GM23338 (cell line): ENCODE measurements at regions not wholly inside any gene's neighbourhood (a gene's known extent, or its start where the extent isn't known, plus 50 kb on each side); places are given as distances from the start of the nearest gene placed in this dataset.

Source experiments
- ATAC-seq: fragments of 200-7000 bp; cut with Tn5 transposase; 3 replicates; pipeline ENCODE4 v1.9.1; 2020
- DNase-seq: peaks from one replicate; pipeline ENCODE4 v3.0.0-alpha.2; 2015; ENCODE audit warnings: low spot score
- H2AFZ ChIP-seq: fragments of 200-600 bp; sonication (generic); 2 replicates; pipeline ENCODE4 v1.8.0; 2016; ENCODE audit warnings: antibody characterized with exemption, mild to moderate bottlenecking, moderate library complexity
- H3F3A ChIP-seq: fragments of 200-600 bp; sonication (generic); replicated peaks from 2 replicates; pipeline ENCODE4 v1.8.0; 2017; ENCODE audit warnings: antibody characterized with exemption, mixed run types, low read depth
- H3K27ac ChIP-seq: fragments of 200-600 bp; sonication (generic); 2 replicates; pipeline ENCODE4 v1.6.1; 2016; ENCODE audit warnings: low read depth
- H3K27me3 ChIP-seq: fragments of 200-600 bp; sonication (generic); 2 replicates; pipeline ENCODE4 v1.8.0; 2016; ENCODE audit warnings: mild to moderate bottlenecking, mixed run types, moderate library complexity; ENCODE audit not compliant: insufficient read depth
- H3K36me3 ChIP-seq: fragments of 200-600 bp; sonication (generic); 2 replicates; pipeline ENCODE4 v1.8.0; 2016; ENCODE audit warnings: mild to moderate bottlenecking; ENCODE audit not compliant: insufficient read depth
- H3K4me1 ChIP-seq: fragments of 200-600 bp; sonication (generic); 2 replicates; pipeline ENCODE4 v1.8.0; 2016; ENCODE audit warnings: mild to moderate bottlenecking, moderate library complexity; ENCODE audit not compliant: insufficient read depth
- H3K4me2 ChIP-seq: fragments of 200-600 bp; sonication (generic); 2 replicates; pipeline ENCODE4 v1.7.1; 2017; ENCODE audit warnings: mixed run types
- H3K4me3 ChIP-seq: fragments of 200-600 bp; sonication (generic); 2 replicates; pipeline ENCODE4 v1.6.1; 2016; ENCODE audit warnings: mixed run types
- H3K79me2 ChIP-seq: fragments of 200-600 bp; sonication (generic); replicated peaks from 2 replicates; pipeline ENCODE4 v1.8.0; 2017; ENCODE audit warnings: mild to moderate bottlenecking; ENCODE audit not compliant: insufficient read depth
- H3K9me2 ChIP-seq: fragments of 200-600 bp; sonication (generic); 2 replicates; pipeline ENCODE4 v1.8.0; 2017; ENCODE audit not compliant: insufficient read depth
- H4K20me1 ChIP-seq: fragments of 200-600 bp; sonication (generic); replicated peaks from 2 replicates; pipeline ENCODE4 v1.8.0; 2017; ENCODE audit warnings: mild to moderate bottlenecking; ENCODE audit not compliant: insufficient read depth
- H3K27ac Mint-ChIP-seq: 2 replicates; pipeline ENCODE4 v1.8.0; 2020; ENCODE audit warnings: inconsistent platforms, mild to moderate bottlenecking, moderate library complexity, mixed read lengths
- H3K27me3 Mint-ChIP-seq: 3 replicates; pipeline ENCODE4 v1.8.0; 2022; ENCODE audit warnings: low read depth, mild to moderate bottlenecking, moderate library complexity, mixed read lengths, inconsistent platforms; ENCODE audit not compliant: insufficient read depth, poor library complexity
- H3K36me3 Mint-ChIP-seq: 3 replicates; pipeline ENCODE4 v1.8.0; 2021; ENCODE audit warnings: low read depth, mild to moderate bottlenecking, inconsistent platforms, moderate library complexity, mixed read lengths
- H3K4me1 Mint-ChIP-seq: 3 replicates; pipeline ENCODE4 v1.8.0; 2020; ENCODE audit warnings: mild to moderate bottlenecking, inconsistent platforms, mixed read lengths
- H3K4me3 Mint-ChIP-seq: 3 replicates; pipeline ENCODE4 v1.8.0; 2021; ENCODE audit warnings: moderate library complexity, mild to moderate bottlenecking, inconsistent platforms, mixed read lengths
- H3K9me3 Mint-ChIP-seq: 3 replicates; pipeline ENCODE4 v1.8.0; 2020; ENCODE audit warnings: moderate library complexity, mild to moderate bottlenecking, inconsistent platforms, mixed read lengths
- CREB1 ChIP-seq: fragments of 250-450 bp; sonication (Bioruptor Pico); IDR thresholded peaks from 2 replicates; pipeline ENCODE4 v1.5.0; 2020; ENCODE audit warnings: low read depth, mild to moderate bottlenecking, moderate library complexity
- CTCF ChIP-seq, 2 experiments: fragments of 200-600 bp in 1 of 2; sonication (generic) in 1 of 2; conservative IDR thresholded peaks; 2 replicates each; pipeline versions ENCODE4 v1.5.1 to v1.6.1; 2016 to 2017; ENCODE audit warnings: antibody characterized with exemption in 2 of 2, low read depth in 2 of 2, mild to moderate bottlenecking in 2 of 2, moderate library complexity in 1 of 2
- EZH2 ChIP-seq: fragments of 200-600 bp; sonication (generic); IDR thresholded peaks from one replicate; pipeline ENCODE4 v1.8.0; 2017; ENCODE audit warnings: antibody characterized with exemption, mild to moderate bottlenecking, low read depth; ENCODE audit not compliant: unreplicated experiment
- EZH2phosphoT487 ChIP-seq: fragments of 200-600 bp; sonication (generic); IDR thresholded peaks from one replicate; pipeline ENCODE4 v1.8.1; 2018; ENCODE audit warnings: antibody characterized with exemption; ENCODE audit not compliant: unreplicated experiment
- JUNB ChIP-seq: IDR thresholded peaks from one replicate; pipeline ENCODE4 v1.6.1; 2016; ENCODE audit warnings: antibody characterized with exemption; ENCODE audit not compliant: unreplicated experiment
- NANOG ChIP-seq: IDR thresholded peaks from 2 replicates; pipeline ENCODE4 v1.6.1; 2016; ENCODE audit warnings: antibody characterized with exemption, borderline replicate concordance
- POLR2AphosphoS5 ChIP-seq: IDR thresholded peaks from 2 replicates; pipeline ENCODE4 v1.6.1; 2016; ENCODE audit warnings: antibody characterized with exemption, low read depth
- STAT1 ChIP-seq: IDR thresholded peaks from one replicate; pipeline ENCODE4 v1.6.1; 2016; ENCODE audit warnings: antibody characterized with exemption; ENCODE audit not compliant: unreplicated experiment
- ZNF114 ChIP-seq: fragments of 250-450 bp; sonication (Bioruptor Pico); IDR thresholded peaks from 2 replicates; pipeline ENCODE4 v1.5.0; 2020; ENCODE audit warnings: mild to moderate bottlenecking, moderate library complexity
- ZNF331 ChIP-seq: fragments of 250-450 bp; sonication (Bioruptor Pico); IDR thresholded peaks from 2 replicates; pipeline ENCODE4 v1.5.0; 2020; ENCODE audit warnings: low read depth, mild to moderate bottlenecking, moderate library complexity
- ZNF462 ChIP-seq: fragments of 250-450 bp; sonication (Bioruptor Pico); IDR thresholded peaks from 2 replicates; pipeline ENCODE4 v1.5.0; 2020; ENCODE audit warnings: mild to moderate bottlenecking, moderate library complexity
- TF ChIP-seq, protein P1 (sequence below): IDR thresholded peaks from 2 replicates; pipeline ENCODE4 v1.6.1; 2016; ENCODE audit warnings: antibody characterized with exemption
- TF ChIP-seq, protein P2 (sequence below): IDR thresholded peaks from one replicate; pipeline ENCODE4 v1.6.1; 2018; ENCODE audit warnings: antibody characterized with exemption; ENCODE audit not compliant: unreplicated experiment

- no peak for ATAC-seq
- DNase-seq: no peak
Measured at GRCh38 chr3:139203752-139204151, 140.1 kb upstream of the MRPS22 start.

More at GRCh38 chr3:139203752-139204151, 140.1 kb upstream of the MRPS22 start:
- no peaks in the 10 kb centered on the region for H3K36me3 Mint-ChIP-seq
- peaks cover 2% of the 10 kb centered on the region for H3K27me3 Mint-ChIP-seq
- Histone ChIP-seq H3F3A (no peaks in the 10 kb centered on the region), H2AFZ (no peak overlapping the region), H3K4me3 (no peak overlapping the region), H3K27me3 (no peaks in the 10 kb centered on the region), H4K20me1 (no peaks in the 10 kb centered on the region), H3K9me2 (no peaks in the 10 kb centered on the region), H3K36me3 (no peaks in the 10 kb centered on the region), H3K27ac (no peak overlapping the region), H3K4me1 (no peaks in the 10 kb centered on the region), H3K79me2 (no peaks in the 10 kb centered on the region), H3K4me2 (no peak overlapping the region)
- TF ChIP-seq ZNF331 (CRISPR knock-in tag) (no peak), EZH2phosphoT487 (no peak), JUNB (no peak), CTCF (conservative IDR thresholded peaks at IDR 0.05; ENCODE audit: low read depth in 2 of 2) (no peak), STAT1 (no peak), CREB1 (CRISPR knock-in tag) (no peak), EZH2 (no peak), ZNF114 (no peak), NANOG (no peak), ZNF462 (CRISPR knock-in tag) (no peak), POLR2AphosphoS5 (no peak)
- TF ChIP-seq, protein P1, sequence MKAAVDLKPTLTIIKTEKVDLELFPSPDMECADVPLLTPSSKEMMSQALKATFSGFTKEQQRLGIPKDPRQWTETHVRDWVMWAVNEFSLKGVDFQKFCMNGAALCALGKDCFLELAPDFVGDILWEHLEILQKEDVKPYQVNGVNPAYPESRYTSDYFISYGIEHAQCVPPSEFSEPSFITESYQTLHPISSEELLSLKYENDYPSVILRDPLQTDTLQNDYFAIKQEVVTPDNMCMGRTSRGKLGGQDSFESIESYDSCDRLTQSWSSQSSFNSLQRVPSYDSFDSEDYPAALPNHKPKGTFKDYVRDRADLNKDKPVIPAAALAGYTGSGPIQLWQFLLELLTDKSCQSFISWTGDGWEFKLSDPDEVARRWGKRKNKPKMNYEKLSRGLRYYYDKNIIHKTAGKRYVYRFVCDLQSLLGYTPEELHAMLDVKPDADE: no peak
- TF ChIP-seq, protein P2, sequence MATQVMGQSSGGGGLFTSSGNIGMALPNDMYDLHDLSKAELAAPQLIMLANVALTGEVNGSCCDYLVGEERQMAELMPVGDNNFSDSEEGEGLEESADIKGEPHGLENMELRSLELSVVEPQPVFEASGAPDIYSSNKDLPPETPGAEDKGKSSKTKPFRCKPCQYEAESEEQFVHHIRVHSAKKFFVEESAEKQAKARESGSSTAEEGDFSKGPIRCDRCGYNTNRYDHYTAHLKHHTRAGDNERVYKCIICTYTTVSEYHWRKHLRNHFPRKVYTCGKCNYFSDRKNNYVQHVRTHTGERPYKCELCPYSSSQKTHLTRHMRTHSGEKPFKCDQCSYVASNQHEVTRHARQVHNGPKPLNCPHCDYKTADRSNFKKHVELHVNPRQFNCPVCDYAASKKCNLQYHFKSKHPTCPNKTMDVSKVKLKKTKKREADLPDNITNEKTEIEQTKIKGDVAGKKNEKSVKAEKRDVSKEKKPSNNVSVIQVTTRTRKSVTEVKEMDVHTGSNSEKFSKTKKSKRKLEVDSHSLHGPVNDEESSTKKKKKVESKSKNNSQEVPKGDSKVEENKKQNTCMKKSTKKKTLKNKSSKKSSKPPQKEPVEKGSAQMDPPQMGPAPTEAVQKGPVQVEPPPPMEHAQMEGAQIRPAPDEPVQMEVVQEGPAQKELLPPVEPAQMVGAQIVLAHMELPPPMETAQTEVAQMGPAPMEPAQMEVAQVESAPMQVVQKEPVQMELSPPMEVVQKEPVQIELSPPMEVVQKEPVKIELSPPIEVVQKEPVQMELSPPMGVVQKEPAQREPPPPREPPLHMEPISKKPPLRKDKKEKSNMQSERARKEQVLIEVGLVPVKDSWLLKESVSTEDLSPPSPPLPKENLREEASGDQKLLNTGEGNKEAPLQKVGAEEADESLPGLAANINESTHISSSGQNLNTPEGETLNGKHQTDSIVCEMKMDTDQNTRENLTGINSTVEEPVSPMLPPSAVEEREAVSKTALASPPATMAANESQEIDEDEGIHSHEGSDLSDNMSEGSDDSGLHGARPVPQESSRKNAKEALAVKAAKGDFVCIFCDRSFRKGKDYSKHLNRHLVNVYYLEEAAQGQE: no peak
- peaks cover 3% of the 10 kb centered on the region; the same call in 1 of the 3 replicates for H3K4me1 Mint-ChIP-seq
- H3K27ac Mint-ChIP-seq: no peak overlapping the region
- H3K4me3 Mint-ChIP-seq: no peak overlapping the region
- no peaks in the 10 kb centered on the region for H3K9me3 Mint-ChIP-seq
